ENCODE measurements at regions not wholly inside any gene's neighbourhood (a gene's known extent, or its start where the extent isn't known, plus 50 kb on each side); places are given as distances from the start of the nearest gene placed in this dataset.

- WGBS: 56% methylated on average over 2 of the region's 2 CpGs
- H3K36me3 ChIP-seq: no peaks in the 10 kb centered on the region
- no peak for DNase-seq (ENCODE audit: low spot score in 2 of 2)
- no peaks in the 10 kb centered on the region for H3K4me1 ChIP-seq
- no peak overlapping the region for H3K27ac ChIP-seq
- no peak overlapping the region for H3K4me3 ChIP-seq
- TF ChIP-seq EP300 (IDR thresholded peaks at IDR 0.05): no peak
- TF ChIP-seq CTCF (IDR thresholded peaks at IDR 0.05): no peak
- no peak for TF ChIP-seq POLR2A (IDR thresholded peaks at IDR 0.05)
- TF ChIP-seq POLR2AphosphoS5 (IDR thresholded peaks at IDR 0.05): no peak
- no peaks in the 10 kb centered on the region for H3K27me3 ChIP-seq
- no peaks in the 10 kb centered on the region for H3K9me3 ChIP-seq
These were observed 137.7 kb upstream of the MMADHC start for GRCh38 chr2:149725234-149725633.

DNA sequence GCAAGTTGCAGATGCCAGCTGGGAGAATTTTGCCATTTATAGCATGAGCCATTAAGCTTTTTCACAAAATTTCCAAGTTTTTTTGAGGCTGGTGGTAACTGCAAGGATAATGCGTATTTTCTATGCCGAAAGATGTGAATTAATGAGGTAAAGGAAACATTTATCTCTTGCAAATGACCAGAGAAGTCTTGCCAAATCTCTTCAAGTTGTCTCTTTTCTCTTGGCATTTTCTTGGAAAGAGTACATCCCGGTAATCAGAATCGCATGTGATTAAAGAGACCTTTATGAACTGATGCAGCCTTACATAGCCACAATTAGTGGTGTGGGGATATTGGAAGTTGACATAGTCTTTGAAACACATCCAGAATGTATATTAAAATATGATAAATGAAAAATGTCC is 136.5 kb upstream of the MMADHC start:
- TF ChIP-seq POLR2AphosphoS5 (IDR thresholded peaks at IDR 0.05): no peak
- TF ChIP-seq POLR2A (IDR thresholded peaks at IDR 0.05): no peak
- no peak for TF ChIP-seq CTCF (IDR thresholded peaks at IDR 0.05)
- no peak for TF ChIP-seq EP300 (IDR thresholded peaks at IDR 0.05)
- H3K36me3 ChIP-seq: no peaks in the 10 kb centered on the region
- WGBS: 87% methylated on average over 4 of the region's 4 CpGs

DNA sequence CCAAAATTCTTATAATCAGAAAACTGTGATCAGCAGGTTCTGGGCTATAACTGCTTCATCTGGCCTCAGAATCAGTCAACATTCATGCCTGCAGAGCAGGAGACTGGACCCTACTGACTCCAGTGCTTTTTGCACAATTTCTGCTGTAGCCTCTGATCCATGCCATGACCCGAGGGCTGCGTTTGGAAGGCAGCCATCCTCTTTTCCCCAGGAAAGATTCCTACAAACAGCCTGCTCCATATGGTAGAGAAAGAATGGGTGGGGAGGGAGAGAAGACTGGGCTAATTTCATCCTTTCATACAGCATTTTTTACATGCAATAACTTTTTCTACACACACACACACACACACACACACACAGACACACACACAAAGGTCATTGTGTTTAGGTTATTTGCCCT is 133.0 kb upstream of the MMADHC start:
- Histone ChIP-seq H3K27ac (no peak overlapping the region), H3K36me3 (no peaks in the 10 kb centered on the region), H3K4me3 (no peak overlapping the region), H3K4me1 (no peaks in the 10 kb centered on the region), H3K9me3 (no peaks in the 10 kb centered on the region), H3K27me3 (no peaks in the 10 kb centered on the region)
- DNase-seq (ENCODE audit: low spot score in 2 of 2): no peak
- no peak for TF ChIP-seq CTCF (IDR thresholded peaks at IDR 0.05)
- TF ChIP-seq POLR2AphosphoS5 (IDR thresholded peaks at IDR 0.05): no peak
- no peak for TF ChIP-seq POLR2A (IDR thresholded peaks at IDR 0.05)
- WGBS: 55% methylated on average over 2 of the region's 2 CpGs

More for the DNA sequence above, 136.5 kb upstream of the MMADHC start:
- Histone ChIP-seq H3K4me1 (no peaks in the 10 kb centered on the region), H3K27ac (no peak overlapping the region), H3K27me3 (no peaks in the 10 kb centered on the region), H3K9me3 (no peaks in the 10 kb centered on the region), H3K4me3 (no peak overlapping the region)
- no peak for DNase-seq (ENCODE audit: low spot score in 2 of 2)

DNA sequence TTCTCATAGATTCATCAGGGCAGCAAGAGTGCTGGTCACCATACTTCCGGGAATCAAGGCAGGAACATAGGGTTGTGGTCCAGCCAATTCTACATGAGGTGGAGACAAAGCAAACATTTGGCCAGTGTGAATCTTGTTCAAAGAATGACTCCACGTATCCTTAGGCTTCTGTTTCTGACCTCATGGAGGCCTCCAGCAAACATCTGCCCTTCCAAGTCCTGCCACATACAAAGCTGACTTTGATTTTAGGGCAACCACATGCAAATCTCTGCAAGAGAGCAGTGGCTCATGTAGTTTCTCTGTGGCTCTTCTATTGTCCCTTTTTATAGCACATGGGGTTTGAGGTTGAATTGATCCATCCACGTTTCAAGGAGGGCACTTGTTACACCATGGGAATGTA is 132.1 kb upstream of the MMADHC start:
- no peaks in the 10 kb centered on the region for H3K27me3 ChIP-seq
- no peak for TF ChIP-seq EP300 (IDR thresholded peaks at IDR 0.05)
- no peak for TF ChIP-seq CTCF (IDR thresholded peaks at IDR 0.05)
- H3K4me1 ChIP-seq: no peaks in the 10 kb centered on the region
- H3K36me3 ChIP-seq: no peaks in the 10 kb centered on the region
- H3K4me3 ChIP-seq: no peak overlapping the region
- no peaks in the 10 kb centered on the region for H3K9me3 ChIP-seq
- H3K27ac ChIP-seq: no peak overlapping the region
- no peak for DNase-seq (ENCODE audit: low spot score in 2 of 2)
- 89% methylated on average over 3 of the region's 3 CpGs for WGBS

GRCh38 chr2:149716687-149717086 is 129.1 kb upstream of the MMADHC start:
- H3K36me3 ChIP-seq: no peaks in the 10 kb centered on the region
- H3K4me1 ChIP-seq: no peaks in the 10 kb centered on the region
- no peak overlapping the region for H3K4me3 ChIP-seq
- no peaks in the 10 kb centered on the region for H3K9me3 ChIP-seq
- no peaks in the 10 kb centered on the region for H3K27me3 ChIP-seq
- no peak overlapping the region for H3K27ac ChIP-seq
- no peak for DNase-seq (ENCODE audit: low spot score in 2 of 2)
- WGBS: 79% methylated on average over 6 of the region's 6 CpGs
- TF ChIP-seq POLR2A (IDR thresholded peaks at IDR 0.05): no peak
- TF ChIP-seq EP300 (IDR thresholded peaks at IDR 0.05): no peak
- no peak for TF ChIP-seq CTCF (IDR thresholded peaks at IDR 0.05)
- TF ChIP-seq POLR2AphosphoS5 (IDR thresholded peaks at IDR 0.05): no peak

Data from suprapubic skin (tissue), 4 donors.